SH-SY5Y (cell line): ENCODE measurements at regions not wholly inside any gene's neighbourhood (a gene's known extent, or its start where the extent isn't known, plus 50 kb on each side); places are given as distances from the start of the nearest gene placed in this dataset.

Source experiments
- GATA2 ChIP-seq: IDR thresholded peaks from 2 replicates; pipeline ENCODE4 v1.6.1; 2011; ENCODE audit warnings: mild to moderate bottlenecking, low read depth, low read length
- GATA3 ChIP-seq: IDR thresholded peaks from 2 replicates; pipeline ENCODE4 v1.6.1; 2011; ENCODE audit warnings: low read depth, mild to moderate bottlenecking, low read length, moderate library complexity

DNA sequence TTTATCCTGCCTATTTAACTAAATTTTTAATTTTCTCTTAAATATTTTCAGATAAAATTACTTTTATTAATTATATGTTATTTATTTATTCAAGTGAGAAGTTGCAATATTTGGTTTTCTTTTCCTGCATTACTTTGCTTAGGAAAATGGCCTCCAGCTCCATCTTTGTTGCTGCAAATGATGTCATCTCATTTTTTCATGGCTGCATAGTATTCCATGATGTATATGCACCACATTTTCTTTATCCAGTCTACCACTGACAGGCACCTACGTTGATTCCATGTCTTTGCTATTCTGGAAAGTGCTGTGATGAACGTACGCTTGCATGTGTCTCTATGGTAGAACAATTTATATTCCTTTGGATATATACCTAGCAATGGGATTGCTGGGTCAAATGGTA, 186.9 kb upstream of the LYPLAL1 start:
- TF ChIP-seq GATA2 (no peak), GATA3 (no peak)
